ENCODE measurements at regions not wholly inside any gene's neighbourhood (a gene's known extent, or its start where the extent isn't known, plus 50 kb on each side); places are given as distances from the start of the nearest gene placed in this dataset.

DNA sequence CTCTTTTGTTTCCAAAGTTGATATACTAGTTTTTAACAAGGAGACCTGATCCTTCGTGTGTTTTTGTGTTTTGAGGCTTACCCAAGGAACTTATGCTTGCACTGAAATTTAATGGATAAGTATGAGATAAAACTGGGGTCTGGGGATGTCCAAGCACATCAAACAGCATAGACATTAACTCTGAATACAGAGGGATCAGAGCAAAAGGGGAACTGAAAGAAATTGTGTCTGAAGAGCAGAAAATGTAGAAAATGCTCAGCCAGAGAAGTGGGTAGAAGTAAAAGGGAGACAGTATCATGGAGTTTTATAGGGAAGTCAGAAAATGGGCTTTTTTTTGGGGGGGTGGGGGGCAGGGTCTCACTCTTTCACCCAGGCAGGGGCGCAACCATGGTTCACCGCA, 695.4 kb downstream of the ARAP2 start:
- ChIA-PET POLR2A (ENCODE audit: unreplicated experiment) (no interaction called here), CTCF (no interaction called here)
- Histone ChIP-seq H3K9me2 (replicated peaks; ENCODE audit: low read length) (no peaks in the 10 kb centered on the region), H3K36me3 (ENCODE audit: low read depth, low read length) (no peaks in the 10 kb centered on the region), H3K79me2 (ENCODE audit: low read length) (no peaks in the 10 kb centered on the region), H3K4me1 (ENCODE audit: insufficient read depth, low read length) (no peaks in the 10 kb centered on the region), H3F3A (ENCODE audit: low read length, unreplicated experiment) (no peaks in the 10 kb centered on the region), H3K9me3 (ENCODE audit: low read length) (no peaks in the 10 kb centered on the region), H3K4me2 (ENCODE audit: low read length) (no peak overlapping the region), H2AFZ (ENCODE audit: low read length) (no peak overlapping the region), H3K27ac (ENCODE audit: low read length) (no peak overlapping the region), H3K9ac (ENCODE audit: low read length) (no peak overlapping the region), H3K27me3 (ENCODE audit: low read length) (no peaks in the 10 kb centered on the region), H4K20me1 (ENCODE audit: low read length) (no peaks in the 10 kb centered on the region), H3K4me3 (ENCODE audit: low read length) (no peak overlapping the region)
- DNase-seq (no peak), ATAC-seq (no peak)
- no TSS peak for BruUV-seq (replicated peaks)
- intact Hi-C loops (cut with micrococcal nuclease) = no loop called here
- no peak for TF ChIP-seq EZH2phosphoT487 (IDR thresholded peaks at IDR 0.05; ENCODE audit: borderline replicate concordance, low read length)

DNA sequence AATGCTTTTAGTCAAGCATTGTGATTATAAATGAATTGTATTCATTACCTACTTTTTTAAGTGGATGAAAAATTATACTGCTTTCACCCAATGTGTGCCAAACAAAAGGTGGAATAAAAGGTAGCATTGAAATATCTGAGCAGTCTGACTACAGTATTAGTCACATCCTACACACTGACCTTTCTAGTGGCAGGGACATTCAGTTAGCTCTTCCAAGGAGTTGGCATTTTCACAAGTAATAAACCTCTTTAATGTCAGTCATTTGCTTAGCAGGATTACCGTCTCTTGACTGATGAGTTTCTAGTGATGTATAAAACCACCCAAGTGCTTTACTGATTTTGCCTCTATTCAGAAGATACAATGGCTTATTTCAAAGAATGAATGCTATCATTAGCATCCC, 687.9 kb downstream of the ARAP2 start:
- CTCF ChIA-PET = no interaction called here
- intact Hi-C loops (cut with micrococcal nuclease) = loop anchor here (5.0 kb wide), 1 partner anchor 304 kb away; no protein-coding TSS in a partner anchor
- H3K4me2 ChIP-seq (ENCODE audit: low read length) = no peak overlapping the region
- no peak overlapping the region for H3K9ac ChIP-seq (ENCODE audit: low read length)
- H3K4me1 ChIP-seq (ENCODE audit: insufficient read depth, low read length) = 0 out of 2 replicates have a peak, but pooled peaks cover 3% of the 10 kb centered on the region
- H4K20me1 ChIP-seq (ENCODE audit: low read length) = no peaks in the 10 kb centered on the region
- ATAC-seq (peak; percentile 97), DNase-seq (peak; percentile 73)
- no peak for TF ChIP-seq EZH2phosphoT487 (IDR thresholded peaks at IDR 0.05; ENCODE audit: borderline replicate concordance, low read length)
- TF ChIP-seq, protein P1, sequence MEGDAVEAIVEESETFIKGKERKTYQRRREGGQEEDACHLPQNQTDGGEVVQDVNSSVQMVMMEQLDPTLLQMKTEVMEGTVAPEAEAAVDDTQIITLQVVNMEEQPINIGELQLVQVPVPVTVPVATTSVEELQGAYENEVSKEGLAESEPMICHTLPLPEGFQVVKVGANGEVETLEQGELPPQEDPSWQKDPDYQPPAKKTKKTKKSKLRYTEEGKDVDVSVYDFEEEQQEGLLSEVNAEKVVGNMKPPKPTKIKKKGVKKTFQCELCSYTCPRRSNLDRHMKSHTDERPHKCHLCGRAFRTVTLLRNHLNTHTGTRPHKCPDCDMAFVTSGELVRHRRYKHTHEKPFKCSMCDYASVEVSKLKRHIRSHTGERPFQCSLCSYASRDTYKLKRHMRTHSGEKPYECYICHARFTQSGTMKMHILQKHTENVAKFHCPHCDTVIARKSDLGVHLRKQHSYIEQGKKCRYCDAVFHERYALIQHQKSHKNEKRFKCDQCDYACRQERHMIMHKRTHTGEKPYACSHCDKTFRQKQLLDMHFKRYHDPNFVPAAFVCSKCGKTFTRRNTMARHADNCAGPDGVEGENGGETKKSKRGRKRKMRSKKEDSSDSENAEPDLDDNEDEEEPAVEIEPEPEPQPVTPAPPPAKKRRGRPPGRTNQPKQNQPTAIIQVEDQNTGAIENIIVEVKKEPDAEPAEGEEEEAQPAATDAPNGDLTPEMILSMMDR (conservative IDR thresholded peaks at IDR 0.05; ENCODE audit: low read depth, low read length) = no peak
- no peak for TF ChIP-seq EZH2 (IDR thresholded peaks at IDR 0.05; ENCODE audit: low read length, unreplicated experiment)
- no peaks in the 10 kb centered on the region for H3K36me3 ChIP-seq (ENCODE audit: low read depth, low read length)
- no peak overlapping the region for H2AFZ ChIP-seq (ENCODE audit: low read length)
- H3K79me2 ChIP-seq (ENCODE audit: low read length) = no peaks in the 10 kb centered on the region
- no peaks in the 10 kb centered on the region for H3K9me3 ChIP-seq (ENCODE audit: low read length)
- no peaks in the 10 kb centered on the region for H3K9me2 ChIP-seq (replicated peaks; ENCODE audit: low read length)
- POLR2A ChIA-PET (ENCODE audit: unreplicated experiment) = no interaction called here
- H3K27me3 ChIP-seq (ENCODE audit: low read length) = no peaks in the 10 kb centered on the region
- no peak overlapping the region for H3K27ac ChIP-seq (ENCODE audit: low read length)
- no peak overlapping the region for H3K4me3 ChIP-seq (ENCODE audit: low read length)
- H3F3A ChIP-seq (ENCODE audit: low read length, unreplicated experiment) = no peaks in the 10 kb centered on the region
- BruUV-seq (replicated peaks) = no TSS peak

DNA sequence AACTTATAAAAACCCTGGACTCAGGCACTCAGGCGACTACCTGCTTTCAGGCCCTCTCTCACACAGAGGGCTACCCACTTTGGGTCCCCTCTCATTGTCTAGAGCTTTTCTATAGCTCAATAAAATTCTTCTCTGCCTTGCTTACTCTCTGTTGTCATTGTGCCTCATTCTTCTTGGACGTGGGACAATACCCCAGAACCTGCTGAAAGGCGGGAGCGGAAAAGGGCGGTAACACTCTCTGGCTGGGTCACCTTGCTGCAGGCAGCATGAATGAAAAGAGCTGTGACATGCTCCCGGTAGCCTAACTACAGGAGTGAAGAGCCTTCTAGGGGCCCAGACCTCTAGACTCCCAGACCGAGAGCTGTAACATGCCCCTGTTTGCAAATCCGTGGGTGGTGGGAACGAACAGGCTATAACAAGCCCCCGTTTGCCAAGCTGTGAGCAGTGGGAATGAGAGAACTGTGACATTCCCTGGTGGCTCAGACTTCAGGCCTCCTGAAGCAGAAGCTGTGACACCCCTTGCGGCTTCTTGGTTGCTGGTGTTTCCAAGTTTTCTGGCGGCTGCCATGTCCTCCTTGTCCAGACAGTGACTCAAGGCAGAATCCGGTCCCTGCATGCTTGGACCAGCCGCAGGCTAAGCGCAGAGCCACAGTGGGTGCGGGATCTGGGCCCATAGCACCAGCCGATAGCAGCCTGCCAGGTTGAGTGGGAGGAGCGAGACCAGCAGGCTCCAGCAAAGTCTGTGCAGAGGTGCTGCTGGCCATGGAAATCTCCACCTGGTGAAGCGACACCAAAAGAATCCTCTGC, 684.6 kb downstream of the ARAP2 start:
- H3K9me3 ChIP-seq (ENCODE audit: low read length) = no peaks in the 10 kb centered on the region
- intact Hi-C loops (cut with micrococcal nuclease) = loop anchor here (5.0 kb wide), 1 partner anchor 307 kb away; no protein-coding TSS in a partner anchor
- H3K27ac ChIP-seq (ENCODE audit: low read length) = no peak overlapping the region
- H3K4me3 ChIP-seq (ENCODE audit: low read length) = no peak overlapping the region
- no peak overlapping the region for H3K9ac ChIP-seq (ENCODE audit: low read length)
- no peaks in the 10 kb centered on the region for H3F3A ChIP-seq (ENCODE audit: low read length, unreplicated experiment)
- ChIA-PET POLR2A (ENCODE audit: unreplicated experiment) (no interaction called here), CTCF (no interaction called here)
- ATAC-seq = no peak
- no peaks in the 10 kb centered on the region for H3K9me2 ChIP-seq (replicated peaks; ENCODE audit: low read length)
- 0 out of 2 replicates have a peak, but pooled peaks cover 3% of the 10 kb centered on the region for H3K4me1 ChIP-seq (ENCODE audit: insufficient read depth, low read length)
- H3K36me3 ChIP-seq (ENCODE audit: low read depth, low read length) = no peaks in the 10 kb centered on the region
- H3K79me2 ChIP-seq (ENCODE audit: low read length) = no peaks in the 10 kb centered on the region
- no peak overlapping the region for H3K4me2 ChIP-seq (ENCODE audit: low read length)
- no peak for DNase-seq
- no TSS peak for BruUV-seq (replicated peaks)
- H4K20me1 ChIP-seq (ENCODE audit: low read length) = no peaks in the 10 kb centered on the region
- H3K27me3 ChIP-seq (ENCODE audit: low read length) = no peaks in the 10 kb centered on the region
- H2AFZ ChIP-seq (ENCODE audit: low read length) = no peak overlapping the region
- TF ChIP-seq, protein P1 (conservative IDR thresholded peaks at IDR 0.05; ENCODE audit: low read depth, low read length) = no peak
- TF ChIP-seq EZH2phosphoT487 (IDR thresholded peaks at IDR 0.05; ENCODE audit: borderline replicate concordance, low read length) (no peak), EZH2 (IDR thresholded peaks at IDR 0.05; ENCODE audit: low read length, unreplicated experiment) (no peak)
